GM18508 (cell line): ENCODE measurements at regions not wholly inside any gene's neighbourhood (a gene's known extent, or its start where the extent isn't known, plus 50 kb on each side); places are given as distances from the start of the nearest gene placed in this dataset.
"Not testable (repeated sequence)": the region's sequence is repeated elsewhere in the genome, so short reads cannot be mapped to it uniquely, and the experiment has no call there.

Experiments
- ATAC-seq: cut with Tn5 transposase; IDR thresholded peaks from one replicate; pipeline ENCODE4 v1.9.1; 2021; ENCODE audit warnings: moderate number of reproducible peaks; ENCODE audit not compliant: insufficient read depth, unreplicated experiment

GRCh38 chr3:139131951-139132350 is 87.3 kb upstream of the PRR23C start:
- no peak for ATAC-seq

- ATAC-seq: no peak
Measured at GRCh38 chr3:139132976-139133375, 88.3 kb upstream of the PRR23C start.

GRCh38 chr3:139134678-139135372 is 90.1 kb upstream of the PRR23C start:
- ATAC-seq: no peak

- no peak for ATAC-seq
Measured at GRCh38 chr3:139135657-139136056, 91.0 kb upstream of the PRR23C start.

GRCh38 chr3:139136469-139137202 is 91.9 kb upstream of the PRR23C start:
- no peak for ATAC-seq

GRCh38 chr3:139140553-139140952 is 95.9 kb upstream of the PRR23C start:
- no peak for ATAC-seq

GRCh38 chr3:139145980-139146379 is 101.3 kb upstream of the PRR23C start:
- not testable (repeated sequence) for ATAC-seq

- ATAC-seq: no peak
Measured at GRCh38 chr3:139151530-139151929, 106.8 kb upstream of the PRR23C start.

- ATAC-seq: not testable (repeated sequence)
Measured at GRCh38 chr3:139153434-139153833, 108.7 kb upstream of the PRR23C start.

- no peak for ATAC-seq
Measured at GRCh38 chr3:139157161-139157932, 112.7 kb upstream of the PRR23C start.

GRCh38 chr3:139159356-139159755 is 114.7 kb upstream of the PRR23C start:
- no peak for ATAC-seq

GRCh38 chr3:139173372-139174108 is 128.8 kb upstream of the PRR23C start:
- ATAC-seq: no peak

GRCh38 chr3:139180489-139180888 is 135.8 kb upstream of the PRR23C start:
- ATAC-seq: no peak

- ATAC-seq: no peak
Measured at GRCh38 chr3:139182143-139182542, 137.5 kb upstream of the PRR23C start.

- ATAC-seq: no peak
Measured at GRCh38 chr3:139182598-139182997, 137.9 kb upstream of the PRR23C start.

GRCh38 chr3:139185527-139185926 is 140.8 kb upstream of the PRR23C start:
- ATAC-seq: no peak

- no peak for ATAC-seq
Measured at GRCh38 chr3:139187154-139187553, 142.5 kb upstream of the PRR23C start.

GRCh38 chr3:139187648-139188047 is 143.0 kb upstream of the PRR23C start:
- no peak for ATAC-seq

GRCh38 chr3:139189943-139190342 is 145.3 kb upstream of the PRR23C start:
- no peak for ATAC-seq

GRCh38 chr3:139194421-139194820 is 149.4 kb upstream of the MRPS22 start:
- ATAC-seq: not testable (repeated sequence)
